Cardiac fibroblast (primary cell): ENCODE measurements at regions not wholly inside any gene's neighbourhood (a gene's known extent, or its start where the extent isn't known, plus 50 kb on each side); places are given as distances from the start of the nearest gene placed in this dataset.

Source experiments
- DNase-seq, 2 donors: peaks; one replicate each; pipeline versions ENCODE4 v3.0.0 to v3.0.0-alpha.2; 2010; ENCODE audit warnings: low read depth in 2 of 2
- H3K4me3 ChIP-seq, 2 donors: replicated peaks in 1 of 2; 1 replicate in 1 of 2; 2 replicates in 1 of 2; pipeline ENCODE4 v1.5.1; 2011; ENCODE audit warnings: low read depth in 2 of 2, low read length in 2 of 2, mild to moderate bottlenecking in 2 of 2, moderate library complexity in 1 of 2
- TF ChIP-seq, protein P1 (sequence below): IDR thresholded peaks from one replicate; pipeline ENCODE4 v1.5.1; 2011; ENCODE audit warnings: low read depth, mild to moderate bottlenecking, low read length, inconsistent platforms

DNA sequence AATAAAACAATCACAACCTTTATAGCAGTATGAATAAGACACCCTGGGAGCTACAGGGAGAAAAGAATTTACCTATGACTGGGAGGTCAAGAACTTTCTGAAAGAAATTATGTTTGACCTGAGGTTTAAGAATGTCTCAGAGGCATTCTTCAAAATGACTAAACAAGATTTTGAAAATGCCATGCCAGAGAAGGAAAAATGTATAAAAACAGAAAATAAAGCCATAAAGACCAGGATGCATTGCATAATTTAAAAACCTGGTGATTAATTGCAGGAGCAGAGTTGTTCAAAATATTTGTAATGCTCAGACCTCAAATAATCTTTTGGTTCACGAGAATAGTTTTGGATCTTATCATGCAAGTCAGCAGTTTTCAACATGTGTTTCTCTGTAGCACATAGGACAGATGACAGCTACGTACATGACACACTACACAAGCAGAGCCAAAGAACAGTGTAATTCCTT lies 954.7 kb upstream of the ARRDC3 start:
- peak; percentile 45 to 70 for DNase-seq

DNA sequence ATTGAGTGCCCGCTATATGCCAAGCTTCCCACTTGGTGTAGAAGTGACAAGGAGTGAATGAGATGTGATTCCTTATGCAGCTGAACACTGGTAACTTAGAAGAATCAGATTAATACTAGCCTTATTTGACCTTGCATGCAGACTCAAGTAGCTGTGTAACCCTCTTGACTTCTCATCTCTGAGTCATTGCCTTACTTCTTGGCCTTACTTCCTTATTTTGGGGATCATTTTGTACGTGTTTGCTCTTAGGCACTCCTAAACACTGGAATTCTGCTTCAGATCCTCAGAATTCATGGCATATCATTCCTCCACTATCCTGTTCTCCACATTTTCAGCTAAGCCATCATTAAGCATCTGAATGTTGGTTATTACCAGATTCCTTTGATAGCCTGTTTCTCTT lies 948.9 kb upstream of the ARRDC3 start:
- no peak overlapping the region for H3K4me3 ChIP-seq
- peak; percentile 8 to 41 for DNase-seq
- TF ChIP-seq, protein P1, sequence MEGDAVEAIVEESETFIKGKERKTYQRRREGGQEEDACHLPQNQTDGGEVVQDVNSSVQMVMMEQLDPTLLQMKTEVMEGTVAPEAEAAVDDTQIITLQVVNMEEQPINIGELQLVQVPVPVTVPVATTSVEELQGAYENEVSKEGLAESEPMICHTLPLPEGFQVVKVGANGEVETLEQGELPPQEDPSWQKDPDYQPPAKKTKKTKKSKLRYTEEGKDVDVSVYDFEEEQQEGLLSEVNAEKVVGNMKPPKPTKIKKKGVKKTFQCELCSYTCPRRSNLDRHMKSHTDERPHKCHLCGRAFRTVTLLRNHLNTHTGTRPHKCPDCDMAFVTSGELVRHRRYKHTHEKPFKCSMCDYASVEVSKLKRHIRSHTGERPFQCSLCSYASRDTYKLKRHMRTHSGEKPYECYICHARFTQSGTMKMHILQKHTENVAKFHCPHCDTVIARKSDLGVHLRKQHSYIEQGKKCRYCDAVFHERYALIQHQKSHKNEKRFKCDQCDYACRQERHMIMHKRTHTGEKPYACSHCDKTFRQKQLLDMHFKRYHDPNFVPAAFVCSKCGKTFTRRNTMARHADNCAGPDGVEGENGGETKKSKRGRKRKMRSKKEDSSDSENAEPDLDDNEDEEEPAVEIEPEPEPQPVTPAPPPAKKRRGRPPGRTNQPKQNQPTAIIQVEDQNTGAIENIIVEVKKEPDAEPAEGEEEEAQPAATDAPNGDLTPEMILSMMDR: no peak

More for the DNA sequence above, 954.7 kb upstream of the ARRDC3 start:
- TF ChIP-seq, protein P1: no peak
- no peak overlapping the region for H3K4me3 ChIP-seq

DNA sequence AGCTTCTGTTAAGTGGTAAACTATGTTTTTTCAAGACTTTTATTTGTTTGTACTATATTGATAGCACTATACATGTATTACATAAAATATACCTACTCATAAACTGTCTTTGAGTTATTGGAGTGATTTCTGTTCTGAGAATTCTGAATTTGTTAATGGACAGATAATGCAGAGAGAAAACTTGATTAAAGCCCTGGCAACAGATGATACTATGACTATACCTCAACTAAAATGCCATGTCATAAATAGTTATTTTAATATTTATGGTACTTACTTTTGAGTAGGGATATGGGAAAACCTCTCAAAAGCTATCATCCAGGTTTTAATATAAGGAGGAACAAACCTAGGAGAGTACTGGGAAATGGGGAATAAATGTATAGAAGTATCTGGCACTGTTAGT lies 947.2 kb upstream of the ARRDC3 start:
- TF ChIP-seq, protein P1: no peak
- no peak overlapping the region for H3K4me3 ChIP-seq
- DNase-seq: no peak

DNA sequence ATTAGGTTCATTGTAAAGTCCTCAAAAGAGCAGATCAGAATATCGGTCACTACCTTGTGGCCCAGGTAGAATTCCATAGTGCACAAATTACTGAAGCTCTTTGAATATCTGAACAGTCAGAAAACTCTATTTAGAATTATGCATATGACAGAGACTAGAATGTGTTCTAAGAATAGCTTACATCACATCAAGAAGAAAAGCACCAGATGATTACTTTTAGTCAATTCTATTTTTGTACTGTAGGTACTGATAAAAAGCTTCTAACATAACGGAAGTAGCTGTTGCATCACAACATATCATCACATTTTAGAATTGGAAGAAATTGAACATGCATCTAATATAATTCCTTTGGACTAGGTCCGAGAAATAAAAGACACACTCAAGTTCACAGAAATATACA lies 946.6 kb upstream of the ARRDC3 start:
- H3K4me3 ChIP-seq: no peak overlapping the region
- peak in 1 of 2 donors; percentile 1 for DNase-seq
- TF ChIP-seq, protein P1: no peak

DNA sequence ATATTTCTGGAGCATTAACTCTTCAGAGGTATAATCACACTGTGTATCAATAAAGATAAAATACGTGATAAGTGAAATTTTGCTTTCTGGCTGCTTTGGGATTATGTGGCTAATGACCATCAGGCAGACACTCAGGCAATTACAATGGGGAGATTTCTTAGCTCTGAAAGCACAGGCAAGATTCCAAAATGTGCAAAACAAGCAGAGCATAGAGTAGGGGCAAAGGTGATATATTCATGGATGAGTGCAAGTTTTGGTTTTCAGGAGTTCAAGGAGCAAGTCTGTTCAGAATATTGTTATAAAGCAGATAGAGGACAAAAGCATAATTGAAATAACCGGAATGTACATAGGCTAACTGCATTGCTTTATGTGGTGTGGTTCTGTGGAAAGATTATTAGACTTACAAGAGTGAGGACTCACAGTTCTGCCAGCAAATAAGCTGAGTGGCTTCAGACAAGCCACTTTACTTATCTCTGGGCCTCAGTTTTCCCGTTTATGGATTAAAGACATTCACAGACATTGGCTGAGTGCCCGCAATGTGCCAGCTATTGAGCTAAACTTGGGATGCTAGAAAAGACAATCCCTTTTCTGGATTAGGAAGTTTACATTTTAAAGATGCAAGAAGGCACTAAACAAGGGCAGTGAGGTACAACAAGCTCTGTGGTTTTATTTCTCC lies 945.6 kb upstream of the ARRDC3 start:
- TF ChIP-seq, protein P1: no peak
- DNase-seq: peak in 1 of 2 donors; percentile 8
- H3K4me3 ChIP-seq: no peak overlapping the region

DNA sequence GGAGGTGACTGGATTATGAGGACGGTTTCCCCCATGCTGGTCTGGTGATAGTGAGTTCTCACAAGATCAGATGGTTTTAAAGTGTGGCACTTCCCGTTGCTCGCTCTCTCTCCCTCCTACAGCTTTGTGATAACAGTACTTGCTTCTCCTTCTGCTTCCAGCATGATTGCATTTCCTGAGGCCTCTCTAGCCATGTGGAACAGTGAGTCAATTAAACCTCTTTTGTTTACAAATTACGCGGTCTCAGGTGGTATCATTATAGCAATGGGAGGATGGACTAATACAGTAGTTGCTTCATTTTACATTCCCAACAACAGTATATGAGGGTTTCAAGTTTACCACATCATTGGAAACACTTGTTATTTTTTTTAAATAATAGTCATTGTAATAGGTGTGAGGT lies 937.3 kb upstream of the ARRDC3 start:
- no peak overlapping the region for H3K4me3 ChIP-seq
- DNase-seq: no peak
- TF ChIP-seq, protein P1: no peak

DNA sequence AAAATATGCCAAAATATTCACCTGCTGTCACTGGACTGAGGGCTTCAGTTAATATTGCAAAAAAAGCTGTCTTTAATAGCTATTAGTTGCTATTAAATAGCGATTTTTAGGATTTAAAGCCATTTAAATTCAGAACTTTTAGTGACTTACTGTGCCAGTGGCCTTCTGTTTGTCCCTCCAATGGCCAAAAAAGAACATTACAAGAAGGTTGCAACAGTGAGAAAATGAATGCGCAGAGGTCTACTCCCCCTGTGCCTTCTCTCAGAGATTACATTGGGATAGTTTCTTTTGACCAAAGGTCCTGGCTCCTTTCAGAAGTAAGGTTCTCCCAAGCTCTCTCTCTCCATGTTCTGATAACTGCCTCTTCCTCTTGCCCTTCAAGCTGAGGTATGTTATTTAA lies 930.3 kb upstream of the ARRDC3 start:
- TF ChIP-seq, protein P1: no peak
- H3K4me3 ChIP-seq: no peak overlapping the region
- no peak for DNase-seq
